Left colon (tissue), 2 donors: ENCODE measurements at regions not wholly inside any gene's neighbourhood (a gene's known extent, or its start where the extent isn't known, plus 50 kb on each side); places are given as distances from the start of the nearest gene placed in this dataset.

ENCODE experiments used
- ATAC-seq: fragments of 200-7000 bp; cut with Tn5 transposase; one replicate; pipeline ENCODE4 v1.9.1; 2020; ENCODE audit warnings: mild to moderate bottlenecking, moderate library complexity
- DNase-seq, 2 donors: peaks; one replicate each; pipeline ENCODE4 v3.0.0-alpha.2; 2020
- intact Hi-C, 2 donors: fragments of 100-400 bp; cut with DNase I in 1 of 2; cut with micrococcal nuclease in 1 of 2; formaldehyde crosslinking; loops; one replicate each; pipeline versions ENCODE4 v1.11.2 to v1.14.0; 2022; cut with DNase I, micrococcal nuclease
- donor health status: DM: no; HTN: no; CAD: no.
- donor health status: DM: yes; HTN: yes; CAD: no.

DNA sequence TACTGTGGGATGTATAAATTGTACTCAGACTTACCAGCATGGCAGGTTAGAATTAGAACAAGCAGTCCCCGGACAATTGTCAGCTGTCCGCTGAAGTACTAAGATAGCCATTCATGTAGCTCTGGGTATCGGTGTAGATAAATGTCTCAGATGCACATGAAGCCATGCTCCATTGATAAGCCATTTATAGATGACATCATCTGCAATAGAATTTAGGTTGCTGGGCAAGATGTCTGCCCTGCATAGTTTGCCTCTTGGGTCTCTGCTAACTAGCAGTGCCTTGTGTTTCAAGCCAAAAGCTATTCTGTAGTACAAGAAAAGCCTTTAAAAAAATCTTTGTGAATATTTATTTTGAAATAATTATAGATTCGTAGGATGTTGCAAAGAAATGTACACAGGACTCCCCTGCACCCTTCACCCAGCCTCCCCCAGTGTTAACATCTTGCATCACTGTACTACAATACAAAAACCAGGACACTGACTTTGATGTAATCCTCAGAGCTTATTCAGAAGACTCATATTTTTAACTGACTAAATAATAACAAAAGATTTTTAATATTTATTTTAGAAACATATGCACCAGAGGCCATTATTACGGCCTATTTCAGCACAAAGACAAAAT lies 220.6 kb upstream of the THRB start:
- DNase-seq (no peak), ATAC-seq (no peak)
- intact Hi-C loops, result no loop called here

DNA sequence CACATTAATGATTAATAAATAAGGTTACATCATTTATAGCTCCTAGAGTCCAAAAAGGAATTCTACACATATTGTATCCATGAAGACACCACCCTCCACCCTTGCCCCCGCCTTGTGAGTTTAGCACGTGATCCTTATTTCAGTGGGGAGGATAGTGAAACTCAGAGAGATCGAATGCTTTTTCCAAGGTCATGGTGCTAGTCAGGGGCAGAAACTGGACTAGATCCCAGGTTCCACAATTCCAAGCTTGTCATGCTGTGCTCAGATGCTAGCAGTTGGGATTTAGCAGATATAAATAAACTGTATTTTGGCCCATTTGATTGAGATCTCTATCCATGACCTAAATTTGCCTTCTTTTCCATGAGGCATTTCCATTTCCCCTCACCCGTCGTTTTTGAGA lies 227.4 kb upstream of the THRB start:
- intact Hi-C loops, result no loop called here
- ATAC-seq (no peak), DNase-seq (no peak)

DNA sequence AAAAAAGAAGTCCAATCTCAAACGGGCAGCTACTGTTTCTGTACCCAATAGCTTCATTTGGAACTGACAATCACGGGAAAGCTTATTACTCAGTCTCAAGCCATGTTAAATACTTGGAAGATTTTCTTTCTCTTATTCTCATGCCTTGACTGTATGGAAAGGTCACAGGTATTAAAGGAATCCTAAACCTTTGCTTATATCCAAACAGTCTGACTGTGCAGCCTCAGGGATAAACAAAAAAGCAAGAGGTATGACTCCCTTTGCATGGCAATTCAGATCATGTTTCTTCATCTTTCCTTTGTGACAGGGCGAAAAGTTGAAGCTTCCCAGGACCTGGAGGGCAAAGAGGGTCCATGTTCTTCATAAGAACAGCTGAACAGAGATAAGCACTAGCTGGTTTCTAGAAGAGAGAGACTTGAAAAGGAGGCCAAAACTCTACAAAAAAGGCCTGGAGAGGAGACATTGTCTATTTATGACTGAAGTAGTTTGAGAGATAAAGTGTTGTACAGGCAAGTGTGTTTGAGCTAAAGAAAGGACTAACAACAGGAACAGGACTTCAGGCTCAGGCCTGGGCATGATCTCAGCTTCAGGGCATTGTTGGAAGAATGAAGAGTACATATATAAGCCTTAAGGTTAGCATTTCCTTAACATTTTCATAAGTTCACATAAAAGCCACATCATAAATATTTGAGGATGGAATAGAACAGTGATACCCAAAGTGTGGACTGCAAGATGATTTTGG lies 231.0 kb upstream of the THRB start:
- no peak for ATAC-seq
- intact Hi-C loops, result no loop called here
- DNase-seq, result no peak

DNA sequence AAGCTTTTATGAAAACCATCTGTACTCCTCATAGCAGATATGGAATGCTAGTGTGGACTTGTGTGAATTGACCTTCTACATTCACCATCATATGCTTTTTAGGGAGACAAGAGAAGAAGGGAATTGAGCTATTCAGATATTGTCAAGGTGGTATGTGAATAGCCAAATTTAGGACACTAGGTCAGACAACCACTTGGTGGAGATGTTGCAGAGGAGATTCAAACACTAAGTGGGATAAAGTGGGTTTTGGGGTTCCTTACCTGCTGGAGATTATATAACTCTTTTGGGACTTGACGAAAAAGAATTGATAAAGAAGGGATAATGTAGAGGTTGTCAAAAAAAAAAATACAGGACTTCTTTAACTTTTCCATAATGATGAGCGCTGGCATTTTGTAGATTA lies 231.8 kb upstream of the THRB start:
- no peak for DNase-seq
- intact Hi-C loops, result no loop called here
- no peak for ATAC-seq

DNA sequence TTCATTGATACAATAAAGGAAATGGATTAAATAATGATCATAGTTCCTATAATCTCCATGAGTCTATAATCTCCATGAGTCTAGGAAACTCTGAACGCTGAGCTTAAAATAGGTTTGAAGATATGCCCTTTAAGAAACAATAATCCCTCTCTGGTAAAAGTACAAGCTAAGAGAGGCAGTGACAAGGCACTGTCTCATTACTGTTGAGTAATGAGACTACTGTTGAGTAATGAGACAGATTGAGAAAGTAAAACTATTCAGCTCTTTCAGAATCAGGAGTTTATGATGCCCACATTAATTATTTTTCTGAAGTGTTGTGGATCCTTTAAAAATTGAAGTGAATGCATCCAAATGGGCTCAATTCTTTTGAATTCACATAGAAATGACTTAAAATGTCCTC lies 235.5 kb upstream of the THRB start:
- intact Hi-C loops, result no loop called here
- no peak for ATAC-seq
- DNase-seq, result no peak

DNA sequence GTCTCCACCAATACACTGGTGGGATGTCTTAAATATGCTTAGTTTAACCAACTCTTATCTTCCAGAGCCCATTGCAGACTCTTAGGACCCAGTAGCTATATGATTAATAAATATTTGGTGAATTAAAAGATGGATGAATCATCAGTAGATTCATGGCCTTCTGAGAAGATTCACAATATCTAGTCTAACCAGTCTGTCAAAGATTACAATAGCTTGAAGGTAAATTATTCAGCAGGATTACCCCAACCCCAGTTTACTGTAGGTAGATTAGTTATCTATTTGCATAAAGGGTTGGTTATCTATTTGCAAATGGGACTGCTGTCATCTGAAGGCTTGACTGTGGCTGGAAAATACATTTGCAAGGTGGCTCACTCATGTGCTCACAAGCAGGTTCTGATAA lies 239.4 kb upstream of the THRB start:
- DNase-seq (no peak), ATAC-seq (no peak)
- intact Hi-C loops, result no loop called here

DNA sequence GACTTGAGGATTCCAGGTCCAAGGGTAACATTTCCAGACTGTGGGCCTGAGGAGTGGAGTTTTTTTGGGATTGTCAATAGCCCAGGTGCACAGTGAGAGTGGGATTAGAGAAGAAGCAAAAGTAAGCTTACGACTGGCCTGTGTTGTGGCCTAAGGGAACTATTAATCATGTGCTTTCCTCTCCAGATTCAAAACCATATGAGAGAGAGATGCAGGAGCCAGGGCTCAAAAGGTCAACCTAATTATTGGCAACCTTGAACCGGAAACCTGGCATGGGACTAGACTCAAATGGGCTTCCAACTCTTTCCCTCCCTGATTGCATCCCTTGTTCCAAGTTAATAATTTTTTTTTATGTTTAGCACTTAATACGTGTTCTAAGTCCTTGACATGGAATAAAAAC lies 242.1 kb upstream of the THRB start:
- intact Hi-C loops, result no loop called here
- DNase-seq, result no peak
- ATAC-seq, result no peak

DNA sequence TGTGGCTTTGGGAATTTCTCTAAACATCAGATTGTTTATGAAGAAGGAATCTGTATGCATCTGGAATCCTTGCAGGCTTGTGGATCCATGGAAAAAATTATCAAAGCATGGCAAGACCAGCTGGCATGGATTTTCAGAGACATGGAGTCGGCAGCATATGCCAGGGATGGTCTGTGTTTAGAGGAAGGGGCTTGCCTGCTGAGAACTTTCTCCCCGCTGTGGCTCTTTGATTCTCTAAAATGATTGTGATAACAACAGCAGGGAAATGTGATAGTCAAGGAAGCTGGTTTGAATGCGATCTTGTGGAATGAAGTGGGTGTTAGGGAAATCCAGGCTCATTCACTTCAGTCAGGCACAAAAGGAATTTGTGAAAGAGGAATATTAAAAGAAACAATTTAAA lies 245.7 kb upstream of the THRB start:
- DNase-seq (no peak), ATAC-seq (no peak)
- intact Hi-C loops, result no loop called here

DNA sequence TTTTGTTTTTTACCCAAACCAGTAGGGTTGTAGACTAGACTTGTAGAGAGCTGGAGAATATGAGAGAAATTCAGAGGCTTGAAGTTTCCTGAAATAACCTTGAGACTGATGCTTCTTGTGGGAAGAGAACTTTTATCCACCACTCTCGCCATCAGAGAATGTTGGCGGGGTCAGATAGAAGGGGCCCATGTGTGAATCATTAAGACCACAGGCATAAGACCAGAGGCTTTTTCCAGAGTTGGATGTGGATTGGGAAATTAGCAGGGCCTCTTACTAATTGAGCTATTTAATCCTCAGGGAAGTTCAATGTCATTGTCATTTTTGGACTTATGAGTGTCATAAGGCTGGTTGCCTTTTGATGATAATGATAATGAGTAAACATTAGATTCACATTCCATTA lies 246.9 kb upstream of the THRB start:
- ATAC-seq (no peak), DNase-seq (no peak)
- intact Hi-C loops, result no loop called here

DNA sequence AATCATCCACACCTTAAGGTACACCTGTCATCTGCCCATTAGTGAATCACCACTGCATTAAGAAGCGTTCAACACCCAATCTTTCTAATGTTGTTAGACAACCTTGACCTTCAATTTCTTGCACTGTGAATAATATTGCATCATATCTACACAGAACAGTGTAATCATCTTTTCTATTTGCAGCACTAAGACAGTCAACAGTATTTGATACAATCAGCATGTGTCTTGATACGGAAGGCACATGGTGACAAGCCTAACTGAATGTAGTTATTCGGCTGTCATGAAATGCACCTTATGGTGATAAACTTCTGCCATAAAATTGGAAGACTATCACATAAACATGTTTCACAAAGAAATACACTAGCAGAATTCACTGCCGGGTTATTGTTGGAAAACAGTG lies 253.9 kb upstream of the THRB start:
- intact Hi-C loops, result no loop called here
- ATAC-seq, result no peak
- DNase-seq, result no peak

DNA sequence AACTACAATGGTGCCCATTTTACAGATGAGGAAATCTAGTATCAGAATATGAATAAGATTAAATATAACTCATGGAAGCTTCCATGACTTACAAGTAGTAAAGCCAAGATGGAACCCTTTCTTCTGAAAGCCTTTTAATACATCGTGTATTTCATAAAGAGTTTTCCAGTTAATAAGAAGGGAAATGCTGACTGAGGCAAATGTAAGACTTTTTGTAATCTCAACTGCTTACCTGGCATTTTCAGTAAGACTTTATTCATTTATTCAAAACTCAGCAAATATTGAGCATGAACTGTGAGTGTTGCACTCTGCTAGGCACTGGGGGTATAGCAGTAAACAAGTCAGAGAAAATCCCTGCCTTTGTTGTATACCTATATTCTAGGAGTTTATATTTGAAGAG lies 256.4 kb upstream of the THRB start:
- ATAC-seq (no peak), DNase-seq (no peak)
- intact Hi-C loops, result no loop called here

DNA sequence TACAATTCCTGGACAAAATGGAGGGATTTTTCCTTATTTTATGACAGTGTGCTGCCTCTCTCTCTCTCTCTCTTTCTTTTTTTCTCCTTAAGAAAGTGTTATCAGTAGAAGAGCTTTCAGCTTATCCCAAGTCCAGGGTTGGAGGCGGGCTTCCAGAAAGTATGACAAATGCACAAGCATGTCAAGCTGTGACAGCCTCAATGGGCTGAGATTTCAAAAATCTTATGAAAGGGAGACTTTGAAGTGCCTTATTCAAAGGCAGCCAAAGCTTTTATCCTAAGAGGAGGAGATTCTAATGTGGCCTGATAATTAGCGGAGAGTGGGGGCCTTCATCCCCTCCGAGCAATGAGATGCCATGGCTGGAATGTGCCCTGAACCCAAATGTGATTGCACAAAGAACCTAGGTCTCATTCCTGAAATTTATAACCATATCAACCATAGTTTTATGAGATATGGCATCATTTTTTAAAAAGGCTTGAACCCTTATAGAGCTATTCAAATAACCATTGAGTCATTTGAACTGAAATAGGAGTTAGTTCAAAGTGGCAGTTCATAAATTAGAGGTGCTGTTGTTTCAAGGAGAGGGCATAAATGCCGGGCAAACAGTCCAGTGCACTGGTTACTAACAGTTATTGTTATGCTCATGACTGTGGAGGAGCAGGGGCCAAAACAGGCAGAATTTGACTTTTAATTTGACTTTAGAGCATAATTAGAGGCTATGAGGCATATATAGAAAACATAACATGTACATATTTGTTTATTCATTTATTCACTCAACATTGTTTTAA lies 261.6 kb upstream of the THRB start:
- ATAC-seq (no peak), DNase-seq (no peak)
- intact Hi-C loops, result no loop called here

DNA sequence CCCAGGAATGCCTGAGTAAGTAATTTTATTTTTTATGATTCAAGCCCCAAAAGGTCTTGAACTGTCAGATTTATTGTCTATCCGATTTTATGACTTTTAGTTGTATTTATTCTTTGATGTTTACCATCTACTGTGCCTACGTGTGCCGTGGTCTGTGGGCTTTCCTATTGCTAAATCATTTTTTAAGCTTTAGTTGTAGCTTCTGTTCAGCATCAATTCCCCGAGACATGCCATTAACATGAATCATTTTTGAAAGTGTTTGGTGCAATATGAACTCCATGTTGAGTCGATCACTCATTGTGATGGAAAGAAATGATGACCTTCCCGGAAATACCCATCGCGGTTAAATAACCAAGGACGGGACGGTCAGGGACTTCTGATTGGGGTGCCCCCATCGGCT lies 268.7 kb upstream of the THRB start:
- ATAC-seq (no peak), DNase-seq (no peak)
- intact Hi-C loops, result no loop called here

DNA sequence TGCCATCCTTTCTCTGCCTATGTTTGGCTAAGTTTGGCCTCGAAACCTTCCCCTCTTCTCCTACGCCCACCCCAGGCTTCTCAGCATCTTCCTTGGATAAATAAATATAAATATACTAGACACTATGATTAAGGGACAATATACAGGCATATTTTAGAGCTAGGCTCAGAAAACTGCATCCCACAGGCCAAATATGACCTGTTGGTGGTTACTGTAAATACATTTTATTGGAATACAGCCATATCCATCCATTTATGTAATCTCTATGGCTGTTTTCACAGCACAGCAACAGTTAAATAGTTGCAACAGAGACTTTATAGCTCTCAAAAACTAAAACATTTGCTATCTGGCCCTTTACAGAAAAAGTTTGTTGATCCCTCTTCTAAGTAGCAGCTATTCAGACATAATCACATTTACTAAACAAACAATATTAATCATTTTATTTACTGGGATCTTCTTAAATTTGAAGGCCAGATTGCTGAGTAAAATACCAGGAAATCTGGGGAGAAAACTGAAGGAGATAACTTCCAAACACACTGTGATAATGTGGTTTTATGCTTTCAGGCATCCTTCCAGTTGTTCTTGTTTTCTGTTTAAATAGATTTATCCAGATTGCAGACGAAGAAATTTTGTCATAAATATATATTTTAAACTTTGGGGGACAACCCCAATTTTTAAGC lies 269.7 kb upstream of the THRB start:
- intact Hi-C loops, result no loop called here
- DNase-seq, result no peak

DNA sequence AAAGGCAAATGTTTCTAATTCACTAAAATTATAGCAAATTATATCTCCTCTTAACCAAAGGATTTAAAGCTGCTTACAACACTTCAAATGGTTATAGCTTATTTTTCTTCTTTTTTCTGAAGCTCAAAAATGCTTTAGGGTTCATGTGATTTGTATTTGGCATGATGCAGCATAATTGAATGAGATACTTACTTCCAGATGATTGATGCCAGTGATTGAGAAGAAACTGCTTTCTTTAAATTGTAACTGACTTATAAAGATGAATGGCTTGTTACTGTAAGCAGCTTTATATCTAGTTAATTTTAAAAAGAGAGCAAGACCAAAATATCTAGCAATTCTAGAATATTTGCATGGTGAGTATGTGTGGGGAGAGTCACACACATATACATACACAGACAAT lies 270.7 kb upstream of the THRB start:
- intact Hi-C loops, result no loop called here
- no peak for ATAC-seq
- DNase-seq, result no peak

More for the DNA sequence above, 269.7 kb upstream of the THRB start:
- no peak for ATAC-seq

DNA sequence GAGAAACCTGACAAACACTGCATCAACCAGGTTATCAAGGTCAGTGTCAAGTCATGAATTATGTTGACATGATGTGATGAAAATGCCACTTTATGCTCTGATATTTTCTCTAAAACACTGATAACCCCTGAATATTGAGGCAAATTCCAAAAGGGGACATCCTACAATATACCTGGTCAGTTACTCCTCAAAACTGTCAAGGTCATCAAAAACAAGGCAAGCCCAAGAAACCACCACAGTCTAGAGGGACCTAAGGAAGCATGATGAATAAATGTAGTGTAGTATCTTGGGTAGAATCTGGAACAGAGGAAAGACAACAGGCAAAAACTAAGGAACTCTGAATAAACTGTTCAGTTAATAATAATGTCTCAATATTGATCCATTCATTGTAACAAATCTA lies 275.3 kb upstream of the THRB start:
- DNase-seq (no peak), ATAC-seq (no peak)
- intact Hi-C loops, result loop anchor here in 1 of 2 donors (5.0 kb wide), 1 partner anchor 822 kb away; no protein-coding TSS in a partner anchor

DNA sequence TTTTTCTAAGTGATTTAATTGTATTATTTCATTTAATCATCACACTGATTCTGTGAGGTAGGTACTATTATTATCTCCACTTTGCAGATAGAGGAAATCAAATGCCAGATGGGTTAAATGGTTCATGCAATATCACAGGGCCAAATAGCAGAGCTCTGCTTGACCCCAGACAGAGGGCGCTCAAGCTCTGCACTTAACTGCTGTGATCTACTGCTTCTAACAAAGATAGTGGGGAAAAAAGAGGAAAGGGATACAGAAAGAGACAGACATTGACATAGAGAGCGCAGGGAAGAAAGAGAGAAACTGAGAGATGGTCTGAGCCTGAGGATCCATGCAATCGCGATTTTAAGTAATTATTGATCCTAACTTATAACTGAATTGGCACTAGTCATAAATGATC lies 279.1 kb upstream of the THRB start:
- intact Hi-C loops, result loop anchor here in 1 of 2 donors (5.0 kb wide), 1 partner anchor 819 kb away; no protein-coding TSS in a partner anchor
- ATAC-seq (peak; percentile 69), DNase-seq (peak; percentile 40 to 50)

DNA sequence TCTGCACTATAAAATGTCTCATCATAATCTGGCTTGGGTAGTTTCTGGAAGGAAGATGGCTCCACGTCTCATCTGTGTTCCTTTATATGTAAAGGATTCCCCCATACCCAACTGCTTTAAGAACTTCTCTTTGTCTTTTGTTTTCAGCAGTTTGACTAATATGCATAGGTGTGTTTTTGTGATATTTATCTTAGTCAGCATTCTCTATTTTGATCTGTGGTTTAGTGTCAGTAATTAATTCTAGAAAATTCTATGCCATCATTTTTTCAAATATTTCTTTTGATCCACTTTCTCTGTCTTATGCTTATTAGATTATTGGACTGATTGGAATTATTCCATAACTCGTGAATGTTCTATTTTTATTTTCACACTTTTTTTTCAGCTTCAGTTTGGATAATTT lies 286.3 kb upstream of the THRB start:
- intact Hi-C loops, result no loop called here
- DNase-seq (no peak), ATAC-seq (no peak)

DNA sequence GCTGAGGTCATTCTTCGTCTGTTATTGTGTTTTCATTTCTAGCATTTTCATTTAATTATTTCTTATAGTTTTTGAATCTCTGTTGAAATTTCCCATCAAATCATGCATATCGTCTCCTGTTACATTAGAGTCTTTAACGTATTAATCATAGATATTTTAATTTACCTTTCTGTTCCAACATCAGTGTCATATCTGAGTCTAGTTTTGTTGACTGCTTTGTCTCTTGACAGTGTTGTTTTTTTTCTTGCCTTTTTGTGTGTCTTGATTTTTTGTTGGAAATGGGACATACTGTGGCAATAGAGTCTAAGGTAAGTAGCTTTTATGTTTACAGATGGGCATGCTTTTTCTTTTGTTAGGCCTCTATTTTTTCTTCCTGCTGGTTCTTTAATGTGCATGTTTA lies 286.8 kb upstream of the THRB start:
- DNase-seq, result no peak
- ATAC-seq, result no peak
- intact Hi-C loops, result no loop called here

DNA sequence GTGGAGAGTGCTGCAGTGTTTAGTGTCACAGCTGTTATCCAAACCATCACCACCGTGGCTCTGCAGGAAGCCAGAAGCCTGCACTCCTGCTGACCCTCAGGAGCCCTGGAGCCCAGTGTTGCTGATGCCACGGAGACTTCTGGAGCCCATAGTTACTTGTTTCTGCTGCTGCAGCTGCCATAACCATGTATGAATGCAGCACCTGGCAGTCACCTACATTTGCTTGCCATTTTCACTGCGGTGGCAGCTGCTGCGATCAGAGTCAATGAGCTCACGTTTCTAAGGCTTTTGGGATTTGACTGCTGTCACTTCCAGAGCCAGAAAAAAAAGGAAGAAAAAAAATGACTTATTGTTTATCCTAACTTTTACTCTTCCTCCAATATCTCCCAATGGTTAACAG lies 299.2 kb upstream of the THRB start:
- intact Hi-C loops, result no loop called here
- ATAC-seq (no peak), DNase-seq (no peak)
